ENCODE measurements at regions not wholly inside any gene's neighbourhood (a gene's known extent, or its start where the extent isn't known, plus 50 kb on each side); places are given as distances from the start of the nearest gene placed in this dataset.

DNA sequence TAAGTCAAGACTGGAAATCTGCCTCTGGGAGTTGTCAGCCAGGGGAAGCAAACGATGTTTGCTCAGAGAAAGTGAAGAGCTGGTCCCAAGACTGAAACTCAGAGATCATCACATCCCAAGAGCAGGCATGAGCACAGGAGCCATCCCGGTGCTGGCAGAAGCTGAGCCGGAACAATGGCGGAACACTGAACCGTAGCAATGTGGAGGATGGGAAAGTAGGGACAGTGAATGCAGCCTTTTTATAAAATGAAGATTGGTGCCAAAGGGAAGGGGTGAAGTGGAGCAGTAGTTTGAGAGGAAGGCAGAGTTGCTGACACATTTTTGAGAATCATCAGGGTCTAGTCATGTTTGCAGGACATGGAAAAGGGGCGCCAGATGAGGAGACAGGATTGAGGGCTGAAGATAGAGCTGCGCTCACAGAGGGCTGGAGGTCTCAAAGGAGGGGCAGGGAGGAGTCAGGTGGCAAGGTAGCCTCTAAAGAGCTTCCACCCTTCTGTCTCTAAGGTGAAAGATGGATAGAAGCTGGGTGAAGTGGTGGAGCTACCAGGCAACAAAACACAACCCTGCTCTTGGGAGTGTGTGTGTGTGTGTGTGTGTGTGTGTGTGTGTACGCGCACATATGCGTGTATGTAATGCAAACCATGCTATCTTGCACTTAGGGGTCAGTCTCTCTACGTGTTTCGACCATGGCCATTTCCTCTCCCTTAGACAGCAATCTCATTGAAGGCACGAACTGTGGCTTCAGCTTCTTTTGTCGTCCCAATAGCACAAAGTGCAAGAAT, 94.3 kb upstream of the IRF2BP2 start:
- TF ChIP-seq NFYB (CRISPR knock-in tag; IDR thresholded peaks at IDR 0.05): no peak
- TF ChIP-seq, protein P1, sequence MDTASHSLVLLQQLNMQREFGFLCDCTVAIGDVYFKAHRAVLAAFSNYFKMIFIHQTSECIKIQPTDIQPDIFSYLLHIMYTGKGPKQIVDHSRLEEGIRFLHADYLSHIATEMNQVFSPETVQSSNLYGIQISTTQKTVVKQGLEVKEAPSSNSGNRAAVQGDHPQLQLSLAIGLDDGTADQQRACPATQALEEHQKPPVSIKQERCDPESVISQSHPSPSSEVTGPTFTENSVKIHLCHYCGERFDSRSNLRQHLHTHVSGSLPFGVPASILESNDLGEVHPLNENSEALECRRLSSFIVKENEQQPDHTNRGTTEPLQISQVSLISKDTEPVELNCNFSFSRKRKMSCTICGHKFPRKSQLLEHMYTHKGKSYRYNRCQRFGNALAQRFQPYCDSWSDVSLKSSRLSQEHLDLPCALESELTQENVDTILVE (CRISPR knock-in tag; IDR thresholded peaks at IDR 0.05): no peak
